K562 (cell line): ENCODE measurements at regions not wholly inside any gene's neighbourhood (a gene's known extent, or its start where the extent isn't known, plus 50 kb on each side); places are given as distances from the start of the nearest gene placed in this dataset.

Source experiments
- ATAC-seq: fragments of 200-7000 bp; cut with Tn5 transposase; 3 replicates; pipeline ENCODE4 v1.9.1; 2020; ENCODE audit warnings: moderate library complexity
- BruUV-seq: library from RNA; stranded (reverse); fragments of 400-500 nt; replicated peaks from 2 replicates; lab custom pipeline; 2021; lab: Mats Ljungman, UMichigan
- CTCF ChIA-PET: fragments of 300-600 bp; formaldehyde crosslinking; extraction: SDS; loops from one replicate; lab custom pipeline; 2021; ENCODE audit warnings: low intra/inter-chr PET ratio; lab: Yijun Ruan, JAX
- POLR2A ChIA-PET: fragments of 300-600, 350-650 bp; sonication (Branson Sonifier 250); formaldehyde crosslinking; extraction: SDS; loops from one replicate; lab custom pipeline; 2021; ENCODE audit warnings: antibody characterized with exemption, inconsistent platforms; lab: Yijun Ruan, JAX
- DNase-seq, 4 experiments: peaks; one replicate each; pipeline versions ENCODE4 v3.0.0 to v3.0.0-alpha.2; 2011 to 2018; ENCODE audit warnings: low spot score in 3 of 4, mixed read lengths in 3 of 4; ENCODE audit errors: extremely low read depth in 1 of 4
- FAIRE-seq: peaks from 2 replicates; lab custom pipeline; 2011; peaks lifted over from hg19 to GRCh38; lab: Jason Lieb, UNC
- H2AFZ ChIP-seq: 2 replicates; pipeline ENCODE4 v1.6.0; 2011; ENCODE audit warnings: low read depth, low read length, control low read depth, inconsistent platforms
- H3K27ac ChIP-seq: fragments of 200-600 bp; 3 replicates; pipeline ENCODE4 v1.8.0; 2011; ENCODE audit warnings: low read depth, mild to moderate bottlenecking, control low read depth, inconsistent platforms, low read length, moderate library complexity, mixed read lengths; ENCODE audit errors: extremely low read depth
- H3K27me3 ChIP-seq, 2 experiments: fragments of 300-600 bp in 1 of 2; 2 replicates in 1 of 2; 3 replicates in 1 of 2; pipeline versions ENCODE4 v1.6.0 to v1.8.0; 2011; ENCODE audit warnings: inconsistent platforms in 2 of 2, low read length in 2 of 2, mild to moderate bottlenecking in 1 of 2, mixed read lengths in 1 of 2, moderate library complexity in 1 of 2; ENCODE audit not compliant: control insufficient read depth in 2 of 2, insufficient read depth in 2 of 2
- H3K36me3 ChIP-seq: fragments of 300-600 bp; 3 replicates; pipeline ENCODE4 v1.8.0; 2011; ENCODE audit warnings: mild to moderate bottlenecking, low read length, inconsistent platforms; ENCODE audit not compliant: control insufficient read depth, insufficient read depth
- H3K4me1 ChIP-seq, 2 experiments: fragments of 200-600 bp in 1 of 2; replicated peaks in 1 of 2; 2 replicates in 1 of 2; 3 replicates in 1 of 2; pipeline versions ENCODE4 v1.5.1 to v1.8.0; 2011; ENCODE audit warnings: inconsistent platforms in 2 of 2, low read length in 2 of 2, mild to moderate bottlenecking in 1 of 2, mixed read lengths in 1 of 2, moderate library complexity in 1 of 2; ENCODE audit not compliant: control insufficient read depth in 2 of 2, insufficient read depth in 2 of 2
- H3K4me2 ChIP-seq: 2 replicates; pipeline ENCODE4 v1.6.1; 2011; ENCODE audit warnings: low read length, control low read depth, inconsistent platforms, mixed read lengths; ENCODE audit not compliant: insufficient read depth
- H3K4me3 ChIP-seq: fragments of 200-600 bp; sonication (generic), shearing (Covaris generic); 2 replicates; pipeline ENCODE4 v1.5.1; 2016; ENCODE audit warnings: control low read depth, inconsistent platforms
- H3K79me2 ChIP-seq: fragments of 200-600 bp; 3 replicates; pipeline ENCODE4 v1.8.0; 2011; ENCODE audit warnings: low read length, inconsistent platforms; ENCODE audit not compliant: control insufficient read depth, insufficient read depth
- H3K9ac ChIP-seq, 2 experiments: 2 replicates each; pipeline versions ENCODE4 v1.6.0 to v1.6.1; 2011; ENCODE audit warnings: low read depth in 2 of 2, low read length in 2 of 2, control low read depth in 1 of 2, inconsistent platforms in 1 of 2, mild to moderate bottlenecking in 1 of 2, mixed read lengths in 1 of 2; ENCODE audit not compliant: insufficient read depth in 1 of 2
- H3K9me1 ChIP-seq: one replicate; pipeline ENCODE4 v1.6.0; 2011; ENCODE audit warnings: inconsistent platforms, mild to moderate bottlenecking, low read length, moderate library complexity; ENCODE audit not compliant: control insufficient read depth, insufficient read depth
- H3K9me3 ChIP-seq: replicated peaks from 2 replicates; pipeline ENCODE4 v1.5.1; 2011; ENCODE audit warnings: low read depth, low read length, inconsistent platforms; ENCODE audit not compliant: control insufficient read depth, insufficient read depth
- H4K20me1 ChIP-seq: replicated peaks from 2 replicates; pipeline ENCODE4 v1.6.1; 2011; ENCODE audit warnings: low read length, inconsistent platforms, mixed read lengths; ENCODE audit not compliant: control insufficient read depth, insufficient read depth
- AFF1 ChIP-seq, 2 experiments: fragments of 450-650 bp; IDR thresholded peaks; 2 replicates each; pipeline ENCODE4 v1.6.1; 2018; ENCODE audit warnings: mild to moderate bottlenecking in 2 of 2, low read depth in 1 of 2; ENCODE audit not compliant: partially characterized antibody in 2 of 2
- ELF1 ChIP-seq: fragments of 200-800 bp; sonication (Bioruptor generic); IDR thresholded peaks from 2 replicates; pipeline ENCODE4 v1.6.1; 2016; ENCODE audit warnings: missing genetic modification characterization, missing compliant biosample characterization
- EP400 ChIP-seq: fragments of 450-650 bp; IDR thresholded peaks from 2 replicates; pipeline ENCODE4 v1.6.1; 2017; ENCODE audit warnings: antibody characterized with exemption, mild to moderate bottlenecking, moderate library complexity
- HDAC2 ChIP-seq: fragments of 450-650 bp; IDR thresholded peaks from 2 replicates; pipeline ENCODE4 v1.6.1; 2016; ENCODE audit warnings: mild to moderate bottlenecking
- NR2C2 ChIP-seq, 2 experiments: fragments of 200-800 bp in 1 of 2; sonication (Bioruptor generic) in 1 of 2; sonication (generic) in 1 of 2; formaldehyde crosslinking in 1 of 2; IDR thresholded peaks; 2 replicates each; pipeline versions ENCODE4 v1.6.1 to v1.8.0; 2016 to 2022; ENCODE audit warnings: mild to moderate bottlenecking in 1 of 2, missing compliant biosample characterization in 1 of 2, missing genetic modification characterization in 1 of 2, missing genetic modification reagents in 1 of 2
- PCBP2 ChIP-seq: fragments of 200-400 bp; formaldehyde crosslinking; IDR thresholded peaks from 2 replicates; pipeline ENCODE4 v1.6.1; 2018; ENCODE audit warnings: low read length, low read depth, mild to moderate bottlenecking, moderate library complexity; ENCODE audit not compliant: poor library complexity, severe bottlenecking
- RNF2 ChIP-seq: sonication (generic); IDR thresholded peaks from 2 replicates; pipeline ENCODE4 v1.6.1; 2016
- SETDB1 ChIP-seq: IDR thresholded peaks from one replicate; pipeline ENCODE4 v1.6.1; 2012; ENCODE audit warnings: low read length, control low read depth, inconsistent platforms
- SMAD1 ChIP-seq: fragments of 150-350 bp; IDR thresholded peaks from 2 replicates; pipeline ENCODE4 v1.6.1; 2014; ENCODE audit warnings: low read length, low read depth; ENCODE audit not compliant: partially characterized antibody
- SMC3 ChIP-seq: conservative IDR thresholded peaks from 2 replicates; pipeline ENCODE4 v1.6.1; 2011; ENCODE audit warnings: low read depth, low read length, improper control_type of control experiment; ENCODE audit not compliant: insufficient read depth
- TAF7 ChIP-seq: fragments of 450-650 bp; IDR thresholded peaks from 2 replicates; pipeline ENCODE4 v1.6.1; 2016; ENCODE audit warnings: missing genetic modification characterization, missing compliant biosample characterization
- U2AF2 ChIP-seq: fragments of 200-400 bp; formaldehyde crosslinking; optimal IDR thresholded peaks from 2 replicates; pipeline ENCODE3; 2017; ENCODE audit warnings: low read depth, mild to moderate bottlenecking, low read length
- ZC3H4 ChIP-seq: sonication (generic); formaldehyde crosslinking; IDR thresholded peaks from 2 replicates; pipeline ENCODE4 v1.9.0; 2021; ENCODE audit warnings: missing genetic modification reagents, borderline replicate concordance
- ZKSCAN1 ChIP-seq: fragments of 150-350 bp; IDR thresholded peaks from 2 replicates; pipeline ENCODE4 v1.6.1; 2016; ENCODE audit warnings: low read depth, low read length
- ZNF311 ChIP-seq: fragments of 250-450 bp; sonication (Bioruptor Pico); IDR thresholded peaks from 2 replicates; pipeline ENCODE4 v1.4.0; 2020; ENCODE audit warnings: mild to moderate bottlenecking, moderate library complexity
- ZNF324 ChIP-seq: fragments of 250-450 bp; sonication (Bioruptor Pico); IDR thresholded peaks from 2 replicates; pipeline ENCODE4 v1.4.0; 2020; ENCODE audit warnings: mild to moderate bottlenecking
- ZNF347 ChIP-seq: fragments of 450-650 bp; formaldehyde crosslinking; IDR thresholded peaks from 2 replicates; pipeline ENCODE4 v1.4.0; 2020; ENCODE audit warnings: low read depth, mild to moderate bottlenecking, moderate library complexity
- ZNF408 ChIP-seq: fragments of 250-450 bp; sonication (Bioruptor Pico); IDR thresholded peaks from 2 replicates; pipeline ENCODE4 v1.4.0; 2020; ENCODE audit warnings: low read depth, mild to moderate bottlenecking, moderate library complexity
- ZNF584 ChIP-seq: fragments of 200-800 bp; sonication (Bioruptor generic); IDR thresholded peaks from 2 replicates; pipeline ENCODE4 v1.6.1; 2016; ENCODE audit warnings: low read depth, mild to moderate bottlenecking, missing genetic modification characterization, missing compliant biosample characterization
- ZNF75A ChIP-seq: fragments of 450-650 bp; formaldehyde crosslinking; IDR thresholded peaks from 2 replicates; pipeline ENCODE4 v1.4.0; 2020; ENCODE audit warnings: mild to moderate bottlenecking
- WGBS: fragments of 100-300 bp; shearing (Covaris generic); methylation state at CpG from one replicate; pipeline ENCODE4 v1.1.6; 2016; ENCODE audit warnings: low coverage, mixed read lengths; ENCODE audit not compliant: insufficient coverage; ENCODE audit errors: missing lambda C conversion rate; 5-methylcytosine and 5-hydroxymethylcytosine counted together
- in situ Hi-C: fragments of 300-500 bp; cut with MboI; formaldehyde crosslinking; loops from 4 replicates; pipeline ENCODE4 v1.15.0; 2018; ENCODE audit warnings: inconsistent platforms, mixed read lengths
- intact Hi-C: fragments of 100-400 bp; cut with micrococcal nuclease; formaldehyde crosslinking; loops from 2 replicates; pipeline ENCODE4 v1.14.2; 2022

- no peak for DNase-seq
- no peaks in the 10 kb centered on the region for H4K20me1 ChIP-seq
- in situ Hi-C loops, result no loop called here
- no peaks in the 10 kb centered on the region for H3K9me1 ChIP-seq
- no peak for TF ChIP-seq AFF1 (IDR thresholded peaks at IDR 0.05; ENCODE audit: low read depth in 1 of 2, partially characterized antibody in 2 of 2)
- no peak for TF ChIP-seq ZNF408 (CRISPR knock-in tag)
- no peak for TF ChIP-seq ZNF347
- TF ChIP-seq SMAD1, result no peak
- TF ChIP-seq ZKSCAN1, result no peak
- TF ChIP-seq EP400, result no peak
- TF ChIP-seq TAF7 (tag), result no peak
- TF ChIP-seq PCBP2, result no peak
- no peak for TF ChIP-seq RNF2
- no peak for TF ChIP-seq NR2C2 (CRISPR knock-in tag; IDR thresholded peaks at IDR 0.05)
- TF ChIP-seq NR2C2 (tag; IDR thresholded peaks at IDR 0.05), result no peak
- no peak for TF ChIP-seq ZNF584 (CRISPR knock-in tag)
- TF ChIP-seq ZNF75A (CRISPR knock-in tag), result no peak
- TF ChIP-seq U2AF2, result no peak
- no peak for TF ChIP-seq ZNF324 (CRISPR knock-in tag)
- no peak for TF ChIP-seq ZC3H4 (CRISPR knock-in tag)
- TF ChIP-seq ZNF311 (CRISPR knock-in tag), result no peak
- no peak for TF ChIP-seq SETDB1
- no peak for TF ChIP-seq SMC3
- TF ChIP-seq HDAC2, result no peak
- TF ChIP-seq ELF1 (tag), result no peak
- TF ChIP-seq, all 486 proteins: peak for 0
- H3K9me3 ChIP-seq, result no peaks in the 10 kb centered on the region
- 47% methylated on average over 20 of the region's 25 CpGs for WGBS
- H3K4me1 ChIP-seq, result peaks cover 13 to 38% of the 10 kb centered on the region in 2 experiments; a peak in 4 of 5 replicates
- no peak overlapping the region for H3K9ac ChIP-seq
- H2AFZ ChIP-seq, result no peak overlapping the region
- no peaks in the 10 kb centered on the region; a peak in 1 of 5 replicates for H3K27me3 ChIP-seq
- ChIA-PET CTCF (no interaction called here), POLR2A (interaction anchor here (1.4 to 1.5 kb wide), 2 partner anchors 8 to 9 kb away, joined by 3 to 4 read pairs; no protein-coding TSS in a partner anchor)
- ATAC-seq, result no peak
- no peak for FAIRE-seq
- H3K36me3 ChIP-seq, result no peaks in the 10 kb centered on the region
- no TSS peak for BruUV-seq
- H3K4me3 ChIP-seq, result no peak overlapping the region
- intact Hi-C loops, result no loop called here
- no peaks in the 10 kb centered on the region for H3K79me2 ChIP-seq
- H3K4me2 ChIP-seq, result no peak overlapping the region
- no peak overlapping the region for H3K27ac ChIP-seq
Observed at GRCh38 chr11:69966910-69967483, 111.1 kb upstream of the ANO1 start.
